ENCODE measurements at regions not wholly inside any gene's neighbourhood (a gene's known extent, or its start where the extent isn't known, plus 50 kb on each side); places are given as distances from the start of the nearest gene placed in this dataset.
"Not testable (repeated sequence)": the region's sequence is repeated elsewhere in the genome, so short reads cannot be mapped to it uniquely, and the experiment has no call there.

GRCh38 chr9:30250872-30251271, 2133.6 kb upstream of the ACO1 start:
- intact Hi-C loops (cut with DNase I): no loop called here
- ATAC-seq: no peak

GRCh38 chr9:30258094-30258493, 2126.3 kb upstream of the ACO1 start:
- Histone ChIP-seq H3K4me3 (no peak overlapping the region), H3K4me1 (no peaks in the 10 kb centered on the region), H3K27me3 (no peaks in the 10 kb centered on the region), H3K36me3 (no peaks in the 10 kb centered on the region), H3K9me3 (peaks cover 0 to 26% (median 4%) of the 10 kb centered on the region in 12 donors), H3K27ac (no peak overlapping the region)
- ATAC-seq (no peak), DNase-seq (no peak)
- WGBS, 4 donors: 81 to 86% (median 83%) methylated on average over 4 of the region's 4 CpGs
- intact Hi-C loops (cut with DNase I): no loop called here
- TF ChIP-seq CTCF (IDR thresholded peaks at IDR 0.05) (no peak), POLR2A (IDR thresholded peaks at IDR 0.05) (no peak)

More at GRCh38 chr9:30250872-30251271, 2133.6 kb upstream of the ACO1 start:
- H3K27me3 ChIP-seq: no peaks in the 10 kb centered on the region
- 20 to 38% (median 33%) methylated on average over 1 of the region's 1 CpG for WGBS, 4 donors
- no peak overlapping the region for H3K4me3 ChIP-seq
- no peaks in the 10 kb centered on the region for H3K36me3 ChIP-seq
- no peaks in the 10 kb centered on the region for H3K4me1 ChIP-seq
- H3K27ac ChIP-seq: no peak overlapping the region
- no peaks in the 10 kb centered on the region for H3K9me3 ChIP-seq
- TF ChIP-seq POLR2A (IDR thresholded peaks at IDR 0.05) (no peak), CTCF (IDR thresholded peaks at IDR 0.05) (no peak)
- DNase-seq: no peak

DNA sequence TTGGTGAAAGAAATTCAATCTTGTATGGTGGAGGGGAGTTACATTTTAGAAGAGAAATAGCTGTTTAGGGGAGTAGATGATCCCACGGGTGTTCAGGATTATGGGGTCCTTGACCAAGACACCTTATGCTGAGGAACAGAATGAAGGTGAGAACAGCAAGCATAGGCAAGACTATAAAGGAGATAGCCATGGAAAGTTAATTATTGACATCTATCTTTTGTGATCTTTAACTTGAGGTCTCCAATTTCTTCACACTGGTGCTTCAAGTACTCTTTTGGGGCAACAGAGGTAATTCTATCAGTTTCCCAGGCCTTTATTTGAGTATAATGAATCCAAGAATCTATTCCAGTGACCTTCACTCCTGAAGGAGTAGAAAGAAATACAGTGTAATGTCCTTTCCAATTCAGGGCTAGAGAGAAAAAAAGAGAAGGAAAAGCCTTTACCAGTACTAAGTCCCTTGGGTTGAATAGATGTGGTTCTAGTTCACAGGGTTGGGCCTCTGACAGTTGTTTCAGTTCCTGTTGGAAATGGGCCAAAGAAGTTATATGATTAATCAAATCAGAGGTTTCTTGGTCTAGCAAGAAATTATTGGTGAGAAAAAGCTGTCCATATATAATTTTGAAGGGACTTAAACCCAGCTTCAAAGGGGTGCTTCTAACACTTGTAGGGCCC, 2104.1 kb upstream of the ACO1 start:
- no peak overlapping the region for H3K4me3 ChIP-seq
- DNase-seq (no peak), ATAC-seq (no peak)
- WGBS, 4 donors: 75 to 83% (median 81%) methylated on average over 1 of the region's 1 CpG
- H3K27me3 ChIP-seq: no peaks in the 10 kb centered on the region
- no peaks in the 10 kb centered on the region for H3K4me1 ChIP-seq
- H3K9me3 ChIP-seq: peaks cover 0 to 8% (median 0%) of the 10 kb centered on the region in 12 donors
- intact Hi-C loops (cut with DNase I): no loop called here
- no peak overlapping the region for H3K27ac ChIP-seq
- TF ChIP-seq CTCF (IDR thresholded peaks at IDR 0.05) (no peak), POLR2A (IDR thresholded peaks at IDR 0.05) (no peak)
- no peaks in the 10 kb centered on the region for H3K36me3 ChIP-seq

- ATAC-seq: no peak
- WGBS, 4 donors: 58 to 62% (median 58%) methylated on average over 2 of the region's 2 CpGs
- TF ChIP-seq CTCF (IDR thresholded peaks at IDR 0.05) (no peak), POLR2A (IDR thresholded peaks at IDR 0.05) (no peak)
Observed at GRCh38 chr9:30289435-30289834, 2095.0 kb upstream of the ACO1 start.

GRCh38 chr9:30292026-30292425, 2092.4 kb upstream of the ACO1 start:
- ATAC-seq: not testable (repeated sequence)

More at GRCh38 chr9:30289435-30289834, 2095.0 kb upstream of the ACO1 start:
- intact Hi-C loops (cut with DNase I): no loop called here
- no peak overlapping the region for H3K27ac ChIP-seq
- no peaks in the 10 kb centered on the region for H3K27me3 ChIP-seq
- H3K36me3 ChIP-seq: no peaks in the 10 kb centered on the region
- no peaks in the 10 kb centered on the region for H3K9me3 ChIP-seq
- no peak overlapping the region for H3K4me3 ChIP-seq
- no peaks in the 10 kb centered on the region for H3K4me1 ChIP-seq
- DNase-seq: no peak

More at GRCh38 chr9:30292026-30292425, 2092.4 kb upstream of the ACO1 start:
- DNase-seq; H3K4me1 ChIP-seq; intact Hi-C loops (cut with DNase I); H3K36me3 ChIP-seq; H3K27ac ChIP-seq; H3K9me3 ChIP-seq; H3K4me3 ChIP-seq; H3K27me3 ChIP-seq: not testable (repeated sequence)
